ENCODE measurements at regions not wholly inside any gene's neighbourhood (a gene's known extent, or its start where the extent isn't known, plus 50 kb on each side); places are given as distances from the start of the nearest gene placed in this dataset.

DNA sequence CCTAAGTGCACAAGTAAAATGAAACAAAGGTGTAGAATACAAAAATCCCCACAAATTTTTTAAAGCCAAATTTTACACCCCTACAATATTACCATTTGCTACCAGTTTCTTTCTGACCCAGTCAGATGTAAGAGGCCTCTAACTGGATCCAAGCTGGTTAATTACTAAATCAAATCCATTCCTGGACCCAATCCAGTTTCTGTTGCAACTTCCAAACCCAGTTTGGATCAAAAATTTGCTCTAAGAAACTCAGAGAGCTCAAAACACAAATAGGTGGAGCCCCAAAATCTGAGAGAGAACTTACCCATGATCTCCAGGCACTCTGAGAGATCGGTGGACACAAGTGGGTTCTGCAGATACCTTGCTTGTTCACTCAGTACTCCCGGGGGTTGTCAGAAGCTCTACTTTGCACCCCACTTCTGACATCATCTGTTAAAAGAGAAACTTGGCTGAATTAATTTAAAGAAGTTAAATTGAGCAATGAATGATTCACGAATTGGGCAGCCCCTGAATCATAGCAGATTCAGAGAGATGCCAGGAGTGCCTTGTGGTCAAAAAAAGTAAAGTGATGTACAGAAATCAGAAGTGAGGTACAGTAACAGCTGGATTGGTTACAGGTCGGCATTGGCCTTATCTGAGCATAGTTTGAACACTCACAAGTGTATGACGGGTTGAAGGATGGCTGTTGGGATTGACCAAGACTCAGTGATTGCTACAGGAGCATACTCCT, 448.0 kb downstream of the KCNT2 start:
- no TSS peak for BruUV-seq (replicated peaks)
- Mint-ChIP-seq H3K36me3 (ENCODE audit: insufficient read depth, unreplicated experiment) (no peaks in the 10 kb centered on the region), H3K9me3 (ENCODE audit: unreplicated experiment) (no peaks in the 10 kb centered on the region), H3K27me3 (ENCODE audit: insufficient read depth, unreplicated experiment) (no peaks in the 10 kb centered on the region), H3K4me3 (ENCODE audit: unreplicated experiment) (no peak overlapping the region), H3K4me1 (ENCODE audit: low read depth, unreplicated experiment) (no peaks in the 10 kb centered on the region), H3K27ac (ENCODE audit: unreplicated experiment) (no peak overlapping the region)
- TF ChIP-seq, protein P1, sequence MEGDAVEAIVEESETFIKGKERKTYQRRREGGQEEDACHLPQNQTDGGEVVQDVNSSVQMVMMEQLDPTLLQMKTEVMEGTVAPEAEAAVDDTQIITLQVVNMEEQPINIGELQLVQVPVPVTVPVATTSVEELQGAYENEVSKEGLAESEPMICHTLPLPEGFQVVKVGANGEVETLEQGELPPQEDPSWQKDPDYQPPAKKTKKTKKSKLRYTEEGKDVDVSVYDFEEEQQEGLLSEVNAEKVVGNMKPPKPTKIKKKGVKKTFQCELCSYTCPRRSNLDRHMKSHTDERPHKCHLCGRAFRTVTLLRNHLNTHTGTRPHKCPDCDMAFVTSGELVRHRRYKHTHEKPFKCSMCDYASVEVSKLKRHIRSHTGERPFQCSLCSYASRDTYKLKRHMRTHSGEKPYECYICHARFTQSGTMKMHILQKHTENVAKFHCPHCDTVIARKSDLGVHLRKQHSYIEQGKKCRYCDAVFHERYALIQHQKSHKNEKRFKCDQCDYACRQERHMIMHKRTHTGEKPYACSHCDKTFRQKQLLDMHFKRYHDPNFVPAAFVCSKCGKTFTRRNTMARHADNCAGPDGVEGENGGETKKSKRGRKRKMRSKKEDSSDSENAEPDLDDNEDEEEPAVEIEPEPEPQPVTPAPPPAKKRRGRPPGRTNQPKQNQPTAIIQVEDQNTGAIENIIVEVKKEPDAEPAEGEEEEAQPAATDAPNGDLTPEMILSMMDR (IDR thresholded peaks at IDR 0.05; ENCODE audit: insufficient read depth in 1 of 2, low read depth in 1 of 2, low read length in 1 of 2, severe bottlenecking in 1 of 2, unreplicated experiment in 1 of 2) = no peak
- intact Hi-C loops (cut with micrococcal nuclease; ENCODE audit: unreplicated experiment) = no loop called here
- H3K27me3 ChIP-seq (replicated peaks; ENCODE audit: control insufficient read depth, insufficient read depth, low read length) = no peaks in the 10 kb centered on the region
- no peak for DNase-seq
- no peaks in the 10 kb centered on the region for H3K9me3 ChIP-seq
- ChIA-PET POLR2A (no interaction called here), CTCF (no interaction called here)
- no peak overlapping the region for H3K4me3 ChIP-seq (ENCODE audit: low read depth, low read length)
- no peaks in the 10 kb centered on the region for H3K4me1 ChIP-seq
- no peaks in the 10 kb centered on the region for H3K36me3 ChIP-seq (ENCODE audit: control insufficient read depth, insufficient read depth, low read length)

DNA sequence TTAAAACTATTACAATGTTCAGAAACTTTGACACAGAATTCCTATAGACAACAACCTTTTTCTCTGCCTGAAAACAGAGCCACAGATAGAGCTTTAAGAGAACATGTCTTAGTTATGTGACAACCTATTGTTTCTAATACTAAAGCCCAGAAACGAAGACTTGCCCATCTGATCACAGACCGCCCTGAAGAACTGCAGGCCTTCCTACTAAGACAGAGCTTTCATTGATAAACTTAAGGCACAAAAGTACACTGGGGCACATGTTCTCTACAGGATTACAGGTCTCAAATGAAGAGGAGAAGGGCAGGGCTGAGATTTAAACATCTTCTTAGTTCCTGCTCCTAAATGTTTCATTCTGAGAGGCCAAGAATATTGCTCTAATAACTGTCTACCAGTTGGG, 452.7 kb downstream of the KCNT2 start:
- BruUV-seq (replicated peaks) = no TSS peak
- no peak for DNase-seq
- TF ChIP-seq, protein P1 (IDR thresholded peaks at IDR 0.05; ENCODE audit: insufficient read depth in 1 of 2, low read depth in 1 of 2, low read length in 1 of 2, severe bottlenecking in 1 of 2, unreplicated experiment in 1 of 2) = no peak
- POLR2A ChIA-PET = no interaction called here
- H3K27me3 Mint-ChIP-seq (ENCODE audit: insufficient read depth, unreplicated experiment) = no peaks in the 10 kb centered on the region
- intact Hi-C loops (cut with micrococcal nuclease; ENCODE audit: unreplicated experiment) = no loop called here
- H3K9me3 ChIP-seq = no peaks in the 10 kb centered on the region
- no peaks in the 10 kb centered on the region for H3K36me3 ChIP-seq (ENCODE audit: control insufficient read depth, insufficient read depth, low read length)
- CTCF ChIA-PET = no interaction called here
- H3K36me3 Mint-ChIP-seq (ENCODE audit: insufficient read depth, unreplicated experiment) = no peaks in the 10 kb centered on the region
- no peaks in the 10 kb centered on the region for H3K27me3 ChIP-seq (replicated peaks; ENCODE audit: control insufficient read depth, insufficient read depth, low read length)
- H3K4me1 Mint-ChIP-seq (ENCODE audit: low read depth, unreplicated experiment) = no peaks in the 10 kb centered on the region
- H3K4me1 ChIP-seq = no peaks in the 10 kb centered on the region
- H3K27ac Mint-ChIP-seq (ENCODE audit: unreplicated experiment) = no peak overlapping the region
- H3K4me3 ChIP-seq (ENCODE audit: low read depth, low read length) = no peak overlapping the region
- no peaks in the 10 kb centered on the region for H3K9me3 Mint-ChIP-seq (ENCODE audit: unreplicated experiment)
- no peak overlapping the region for H3K4me3 Mint-ChIP-seq (ENCODE audit: unreplicated experiment)

DNA sequence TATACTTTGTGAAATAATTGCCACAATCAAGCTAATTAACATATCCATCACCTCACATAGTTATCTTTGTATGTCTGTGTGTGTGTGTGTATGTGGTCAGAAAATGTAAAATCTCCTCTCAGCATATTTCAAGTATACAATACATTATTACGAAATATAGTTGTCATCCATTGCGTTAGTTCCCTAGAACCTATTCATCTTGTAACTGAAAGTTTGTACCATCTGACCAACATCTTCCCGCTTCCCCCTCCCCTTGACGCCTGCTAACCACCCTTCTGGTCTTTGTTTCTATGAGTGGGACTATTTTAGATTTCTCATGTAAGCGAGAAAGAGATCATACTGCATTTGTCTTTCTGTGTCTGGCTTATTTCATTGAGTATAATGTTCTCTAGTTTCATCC, 455.3 kb downstream of the KCNT2 start:
- no peaks in the 10 kb centered on the region for H3K4me1 ChIP-seq
- POLR2A ChIA-PET = no interaction called here
- H3K9me3 Mint-ChIP-seq (ENCODE audit: unreplicated experiment) = no peaks in the 10 kb centered on the region
- no peaks in the 10 kb centered on the region for H3K36me3 Mint-ChIP-seq (ENCODE audit: insufficient read depth, unreplicated experiment)
- H3K4me3 Mint-ChIP-seq (ENCODE audit: unreplicated experiment) = no peak overlapping the region
- no peak for DNase-seq
- H3K36me3 ChIP-seq (ENCODE audit: control insufficient read depth, insufficient read depth, low read length) = no peaks in the 10 kb centered on the region
- no peaks in the 10 kb centered on the region for H3K27me3 ChIP-seq (replicated peaks; ENCODE audit: control insufficient read depth, insufficient read depth, low read length)
- H3K4me3 ChIP-seq (ENCODE audit: low read depth, low read length) = no peak overlapping the region
- no peaks in the 10 kb centered on the region for H3K4me1 Mint-ChIP-seq (ENCODE audit: low read depth, unreplicated experiment)
- CTCF ChIA-PET = no interaction called here
- H3K9me3 ChIP-seq = no peaks in the 10 kb centered on the region
- intact Hi-C loops (cut with micrococcal nuclease; ENCODE audit: unreplicated experiment) = no loop called here
- H3K27ac Mint-ChIP-seq (ENCODE audit: unreplicated experiment) = no peak overlapping the region
- TF ChIP-seq, protein P1 (IDR thresholded peaks at IDR 0.05; ENCODE audit: insufficient read depth in 1 of 2, low read depth in 1 of 2, low read length in 1 of 2, severe bottlenecking in 1 of 2, unreplicated experiment in 1 of 2) = no peak
- BruUV-seq (replicated peaks) = no TSS peak
- H3K27me3 Mint-ChIP-seq (ENCODE audit: insufficient read depth, unreplicated experiment) = no peaks in the 10 kb centered on the region
